ENCODE measurements at regions not wholly inside any gene's neighbourhood (a gene's known extent, or its start where the extent isn't known, plus 50 kb on each side); places are given as distances from the start of the nearest gene placed in this dataset.

- TF ChIP-seq EZH2 (IDR thresholded peaks at IDR 0.05; ENCODE audit: borderline replicate concordance) (no peak), CTCF (IDR thresholded peaks at IDR 0.05; ENCODE audit: poor library complexity) (no peak), EZH2phosphoT487 (IDR thresholded peaks at IDR 0.05; ENCODE audit: low read depth, severe bottlenecking, unreplicated experiment) (no peak)
Measured at GRCh38 chr12:78418919-78419318, 445.7 kb upstream of the SYT1 start.

Measured in hepatocyte (in vitro differentiated cells).